ENCODE measurements at regions not wholly inside any gene's neighbourhood (a gene's known extent, or its start where the extent isn't known, plus 50 kb on each side); places are given as distances from the start of the nearest gene placed in this dataset.

DNA sequence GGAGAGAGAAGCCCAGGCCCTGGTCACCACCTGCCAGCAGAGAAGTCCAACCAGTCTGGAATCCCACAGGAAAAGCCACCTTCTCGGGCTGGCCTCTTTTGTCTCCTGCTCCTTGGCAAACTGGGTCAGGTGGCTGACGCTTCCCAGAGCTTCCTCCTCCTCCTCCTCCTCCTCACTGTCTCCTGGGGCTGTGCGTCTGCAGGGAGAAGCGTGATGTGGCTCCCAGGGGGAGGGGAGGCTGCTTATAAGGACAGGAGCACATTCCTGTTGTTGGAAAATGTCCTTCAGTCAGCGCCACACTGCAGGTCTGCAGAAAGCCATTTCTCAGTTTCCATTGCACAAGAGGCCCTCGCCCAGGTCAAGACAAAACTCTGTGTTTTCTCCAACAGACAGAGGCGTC lies 1316.5 kb downstream of the BRD1 start:
- TF ChIP-seq, protein P1, sequence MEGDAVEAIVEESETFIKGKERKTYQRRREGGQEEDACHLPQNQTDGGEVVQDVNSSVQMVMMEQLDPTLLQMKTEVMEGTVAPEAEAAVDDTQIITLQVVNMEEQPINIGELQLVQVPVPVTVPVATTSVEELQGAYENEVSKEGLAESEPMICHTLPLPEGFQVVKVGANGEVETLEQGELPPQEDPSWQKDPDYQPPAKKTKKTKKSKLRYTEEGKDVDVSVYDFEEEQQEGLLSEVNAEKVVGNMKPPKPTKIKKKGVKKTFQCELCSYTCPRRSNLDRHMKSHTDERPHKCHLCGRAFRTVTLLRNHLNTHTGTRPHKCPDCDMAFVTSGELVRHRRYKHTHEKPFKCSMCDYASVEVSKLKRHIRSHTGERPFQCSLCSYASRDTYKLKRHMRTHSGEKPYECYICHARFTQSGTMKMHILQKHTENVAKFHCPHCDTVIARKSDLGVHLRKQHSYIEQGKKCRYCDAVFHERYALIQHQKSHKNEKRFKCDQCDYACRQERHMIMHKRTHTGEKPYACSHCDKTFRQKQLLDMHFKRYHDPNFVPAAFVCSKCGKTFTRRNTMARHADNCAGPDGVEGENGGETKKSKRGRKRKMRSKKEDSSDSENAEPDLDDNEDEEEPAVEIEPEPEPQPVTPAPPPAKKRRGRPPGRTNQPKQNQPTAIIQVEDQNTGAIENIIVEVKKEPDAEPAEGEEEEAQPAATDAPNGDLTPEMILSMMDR (IDR thresholded peaks at IDR 0.05; ENCODE audit: insufficient read depth, low read length), result no peak
- TF ChIP-seq, protein P2, sequence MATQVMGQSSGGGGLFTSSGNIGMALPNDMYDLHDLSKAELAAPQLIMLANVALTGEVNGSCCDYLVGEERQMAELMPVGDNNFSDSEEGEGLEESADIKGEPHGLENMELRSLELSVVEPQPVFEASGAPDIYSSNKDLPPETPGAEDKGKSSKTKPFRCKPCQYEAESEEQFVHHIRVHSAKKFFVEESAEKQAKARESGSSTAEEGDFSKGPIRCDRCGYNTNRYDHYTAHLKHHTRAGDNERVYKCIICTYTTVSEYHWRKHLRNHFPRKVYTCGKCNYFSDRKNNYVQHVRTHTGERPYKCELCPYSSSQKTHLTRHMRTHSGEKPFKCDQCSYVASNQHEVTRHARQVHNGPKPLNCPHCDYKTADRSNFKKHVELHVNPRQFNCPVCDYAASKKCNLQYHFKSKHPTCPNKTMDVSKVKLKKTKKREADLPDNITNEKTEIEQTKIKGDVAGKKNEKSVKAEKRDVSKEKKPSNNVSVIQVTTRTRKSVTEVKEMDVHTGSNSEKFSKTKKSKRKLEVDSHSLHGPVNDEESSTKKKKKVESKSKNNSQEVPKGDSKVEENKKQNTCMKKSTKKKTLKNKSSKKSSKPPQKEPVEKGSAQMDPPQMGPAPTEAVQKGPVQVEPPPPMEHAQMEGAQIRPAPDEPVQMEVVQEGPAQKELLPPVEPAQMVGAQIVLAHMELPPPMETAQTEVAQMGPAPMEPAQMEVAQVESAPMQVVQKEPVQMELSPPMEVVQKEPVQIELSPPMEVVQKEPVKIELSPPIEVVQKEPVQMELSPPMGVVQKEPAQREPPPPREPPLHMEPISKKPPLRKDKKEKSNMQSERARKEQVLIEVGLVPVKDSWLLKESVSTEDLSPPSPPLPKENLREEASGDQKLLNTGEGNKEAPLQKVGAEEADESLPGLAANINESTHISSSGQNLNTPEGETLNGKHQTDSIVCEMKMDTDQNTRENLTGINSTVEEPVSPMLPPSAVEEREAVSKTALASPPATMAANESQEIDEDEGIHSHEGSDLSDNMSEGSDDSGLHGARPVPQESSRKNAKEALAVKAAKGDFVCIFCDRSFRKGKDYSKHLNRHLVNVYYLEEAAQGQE (IDR thresholded peaks at IDR 0.05; ENCODE audit: insufficient replicate concordance, low read depth), result no peak
- no peak for TF ChIP-seq SPI1 (IDR thresholded peaks at IDR 0.05; ENCODE audit: borderline replicate concordance, low read depth)
- TF ChIP-seq GABPA (IDR thresholded peaks at IDR 0.05; ENCODE audit: low read depth), result no peak
- no peak for DNase-seq (ENCODE audit: low read depth in 1 of 2, low spot score in 1 of 2)
- H3K27me3 ChIP-seq (ENCODE audit: insufficient read depth, poor library complexity, severe bottlenecking), result no peaks in the 10 kb centered on the region
- no peak overlapping the region for H3K27ac ChIP-seq (replicated peaks)
- H3K4me3 ChIP-seq (replicated peaks; ENCODE audit: insufficient read depth, low read length), result no peak overlapping the region

DNA sequence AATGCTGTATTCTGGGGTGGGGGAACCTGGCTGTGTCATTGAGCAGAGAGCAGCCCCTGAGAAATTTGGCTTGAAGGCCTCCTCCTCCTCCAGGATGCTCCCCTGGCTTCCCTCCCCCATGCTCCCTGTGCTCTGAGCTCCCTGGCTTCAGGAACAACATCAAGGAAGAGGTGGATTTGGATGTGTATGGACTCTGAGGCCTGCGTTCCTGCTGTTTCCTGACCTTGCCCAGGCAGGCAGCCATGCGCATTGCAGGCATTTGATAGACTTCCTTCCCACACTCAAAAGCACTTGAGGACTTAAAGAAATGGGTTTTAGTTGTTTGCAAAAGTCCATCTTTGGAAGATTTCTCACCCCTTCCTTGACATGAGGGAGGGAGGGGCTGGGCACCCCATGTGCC lies 1317.1 kb downstream of the BRD1 start:
- no peak overlapping the region for H3K27ac ChIP-seq (replicated peaks)
- no peak for DNase-seq (ENCODE audit: low read depth in 1 of 2, low spot score in 1 of 2)
- H3K4me3 ChIP-seq (replicated peaks; ENCODE audit: insufficient read depth, low read length), result no peak overlapping the region
- TF ChIP-seq, protein P2 (IDR thresholded peaks at IDR 0.05; ENCODE audit: insufficient replicate concordance, low read depth), result no peak
- TF ChIP-seq POLR2AphosphoS5 (IDR thresholded peaks at IDR 0.05; ENCODE audit: low read depth) (no peak), SPI1 (IDR thresholded peaks at IDR 0.05; ENCODE audit: borderline replicate concordance, low read depth) (no peak), GABPA (IDR thresholded peaks at IDR 0.05; ENCODE audit: low read depth) (no peak)
- TF ChIP-seq, protein P1 (IDR thresholded peaks at IDR 0.05; ENCODE audit: insufficient read depth, low read length), result no peak
- no peaks in the 10 kb centered on the region for H3K27me3 ChIP-seq (ENCODE audit: insufficient read depth, poor library complexity, severe bottlenecking)

DNA sequence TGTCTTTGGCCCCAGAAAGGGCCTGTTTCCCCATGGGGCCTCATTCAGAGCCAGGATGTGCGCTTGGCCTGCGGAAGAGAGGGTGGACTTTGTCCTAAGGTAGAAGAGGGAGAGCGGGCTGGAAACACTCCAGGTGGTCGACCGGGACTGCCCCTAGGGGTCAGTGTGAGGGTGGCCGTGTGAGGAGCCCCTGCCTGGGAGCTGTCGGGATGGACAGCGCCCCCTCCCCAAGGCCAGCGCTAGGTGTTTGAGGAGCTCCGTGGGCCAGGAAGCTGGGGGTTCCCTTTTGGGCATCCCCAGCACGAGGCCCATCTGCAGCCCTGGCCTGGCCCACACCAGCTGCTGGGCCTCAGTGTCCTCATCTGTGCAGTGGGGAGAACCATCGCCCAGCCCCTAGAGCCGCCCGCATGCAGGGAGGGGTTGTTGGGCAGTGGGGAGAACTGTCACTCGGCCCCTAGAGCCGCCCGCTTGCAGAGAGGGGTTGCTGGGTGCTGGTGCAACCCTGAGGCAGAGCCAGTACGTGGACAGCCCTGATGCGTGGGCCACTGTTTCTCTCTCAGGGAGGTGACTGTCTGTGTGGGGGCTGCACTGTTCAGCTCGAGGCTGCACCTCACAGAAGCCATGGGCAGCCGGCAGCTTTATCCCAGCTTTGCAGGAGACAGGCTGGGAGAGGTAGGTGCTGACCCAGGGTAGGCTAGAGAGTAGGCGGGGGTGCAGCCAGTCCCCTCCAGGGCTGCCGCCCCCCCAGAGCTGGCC lies 1319.9 kb downstream of the BRD1 start:
- Histone ChIP-seq H3K27me3 (ENCODE audit: insufficient read depth, poor library complexity, severe bottlenecking) (no peaks in the 10 kb centered on the region), H3K27ac (replicated peaks) (no peak overlapping the region), H3K4me3 (replicated peaks; ENCODE audit: insufficient read depth, low read length) (no peak overlapping the region)
- TF ChIP-seq GABPA (IDR thresholded peaks at IDR 0.05; ENCODE audit: low read depth), result no peak
- no peak for DNase-seq (ENCODE audit: low read depth in 1 of 2, low spot score in 1 of 2)

DNA sequence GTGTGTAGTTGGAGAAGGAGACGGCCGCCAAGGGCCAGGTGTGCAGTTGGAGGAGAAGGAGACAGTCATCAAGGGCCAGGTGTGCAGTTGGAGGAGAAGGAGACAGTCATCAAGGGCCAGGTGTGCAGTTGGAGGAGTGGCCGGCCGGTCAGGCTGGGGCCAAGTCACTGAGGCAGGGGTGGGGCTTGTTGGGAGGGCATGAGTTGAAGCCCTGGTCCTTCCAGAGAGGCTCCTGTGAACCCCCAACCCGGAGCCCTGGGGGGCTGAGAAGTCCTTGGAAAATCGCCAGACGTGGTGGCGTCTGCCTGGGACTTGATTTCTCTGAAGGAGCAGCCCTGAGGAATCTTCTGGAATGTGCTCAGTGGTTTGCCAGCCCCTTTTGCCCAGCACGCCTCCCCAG lies 1320.5 kb downstream of the BRD1 start:
- no peak overlapping the region for H3K27ac ChIP-seq (replicated peaks)
- TF ChIP-seq SPI1 (IDR thresholded peaks at IDR 0.05; ENCODE audit: borderline replicate concordance, low read depth), result no peak
- no peak for TF ChIP-seq POLR2AphosphoS5 (IDR thresholded peaks at IDR 0.05; ENCODE audit: low read depth)
- TF ChIP-seq, protein P1 (IDR thresholded peaks at IDR 0.05; ENCODE audit: insufficient read depth, low read length), result no peak
- TF ChIP-seq, protein P2 (IDR thresholded peaks at IDR 0.05; ENCODE audit: insufficient replicate concordance, low read depth), result no peak
- TF ChIP-seq GABPA (IDR thresholded peaks at IDR 0.05; ENCODE audit: low read depth), result no peak
- no peak overlapping the region for H3K4me3 ChIP-seq (replicated peaks; ENCODE audit: insufficient read depth, low read length)
- no peaks in the 10 kb centered on the region for H3K27me3 ChIP-seq (ENCODE audit: insufficient read depth, poor library complexity, severe bottlenecking)
- DNase-seq (ENCODE audit: low read depth in 1 of 2, low spot score in 1 of 2), result no peak

All from HL-60 (cell line).